ENCODE measurements at regions not wholly inside any gene's neighbourhood (a gene's known extent, or its start where the extent isn't known, plus 50 kb on each side); places are given as distances from the start of the nearest gene placed in this dataset.

- H3K27me3 ChIP-seq (ENCODE audit: control insufficient read depth in 3 of 3, insufficient read depth in 3 of 3, low read depth in 1 of 3, low read length in 3 of 3), result no peaks in the 10 kb centered on the region
- no peak overlapping the region for H3K4me3 ChIP-seq (ENCODE audit: low read length in 2 of 2)
- H3K18ac ChIP-seq (ENCODE audit: low read length), result no peak overlapping the region
- no peaks in the 10 kb centered on the region for H3K36me3 ChIP-seq (replicated peaks in 1 of 2; ENCODE audit: control insufficient read depth in 2 of 2, insufficient read depth in 2 of 2, low read length in 2 of 2)
- no peak for DNase-seq (ENCODE audit: low spot score)
- no peak overlapping the region for H2BK120ac ChIP-seq (ENCODE audit: low read depth, low read length)
- no peak overlapping the region for H4K91ac ChIP-seq (ENCODE audit: low read depth, low read length, poor library complexity)
- H3K4me2 ChIP-seq (ENCODE audit: insufficient read depth, low read length, poor library complexity, severe bottlenecking), result no peak overlapping the region
- H2BK12ac ChIP-seq (ENCODE audit: low read length), result no peak overlapping the region
- H3K9me3 ChIP-seq (replicated peaks in 1 of 2; ENCODE audit: control insufficient read depth in 2 of 2, insufficient read depth in 1 of 2, low read depth in 1 of 2, low read length in 2 of 2), result no peaks in the 10 kb centered on the region
- H3K4me1 ChIP-seq (ENCODE audit: control insufficient read depth in 2 of 2, insufficient read depth in 1 of 2, low read depth in 1 of 2, low read length in 2 of 2), result no peaks in the 10 kb centered on the region
- no peak overlapping the region for H2BK15ac ChIP-seq (ENCODE audit: low read length)
- H2AFZ ChIP-seq (ENCODE audit: low read length), result no peak overlapping the region
- H3K79me1 ChIP-seq (ENCODE audit: low read depth, low read length), result no peaks in the 10 kb centered on the region
- no peak overlapping the region for H4K8ac ChIP-seq (ENCODE audit: low read depth, low read length)
- H2AK5ac ChIP-seq (ENCODE audit: low read depth, low read length), result no peak overlapping the region
- WGBS, 2 donors (ENCODE audit: extremely low coverage in 2 of 2, insufficient read length in 2 of 2, insufficient replicate concordance in 1 of 2), result no CpG with 5 or more reads among the region's 4 CpGs
- no peak overlapping the region for H3K14ac ChIP-seq (ENCODE audit: low read length)
- H2BK5ac ChIP-seq (ENCODE audit: low read length), result no peak overlapping the region
- H3K9ac ChIP-seq (ENCODE audit: low read depth, low read length, poor library complexity), result no peak overlapping the region
- H3K27ac ChIP-seq (replicated peaks; ENCODE audit: low read length), result no peak overlapping the region
- no peak overlapping the region for H3K4ac ChIP-seq (ENCODE audit: low read length)
- no peak overlapping the region for H3K23ac ChIP-seq (ENCODE audit: low read depth, low read length, poor library complexity)
Observed at GRCh38 chr2:122077771-122078170, 322.3 kb downstream of the TSN start.

- H4K8ac ChIP-seq (ENCODE audit: low read depth, low read length), result no peak overlapping the region
- no peak overlapping the region for H3K9ac ChIP-seq (ENCODE audit: low read depth, low read length, poor library complexity)
- no peaks in the 10 kb centered on the region for H3K36me3 ChIP-seq (replicated peaks in 1 of 2; ENCODE audit: control insufficient read depth in 2 of 2, insufficient read depth in 2 of 2, low read length in 2 of 2)
- no peaks in the 10 kb centered on the region for H3K27me3 ChIP-seq (ENCODE audit: control insufficient read depth in 3 of 3, insufficient read depth in 3 of 3, low read depth in 1 of 3, low read length in 3 of 3)
- H3K18ac ChIP-seq (ENCODE audit: low read length), result no peak overlapping the region
- no peak overlapping the region for H3K4me2 ChIP-seq (ENCODE audit: insufficient read depth, low read length, poor library complexity, severe bottlenecking)
- no CpG with 5 or more reads among the region's 3 CpGs for WGBS, 2 donors (ENCODE audit: extremely low coverage in 2 of 2, insufficient read length in 2 of 2, insufficient replicate concordance in 1 of 2)
- no peak overlapping the region for H3K23ac ChIP-seq (ENCODE audit: low read depth, low read length, poor library complexity)
- H3K4ac ChIP-seq (ENCODE audit: low read length), result no peak overlapping the region
- no peak overlapping the region for H3K4me3 ChIP-seq (ENCODE audit: low read length in 2 of 2)
- H4K91ac ChIP-seq (ENCODE audit: low read depth, low read length, poor library complexity), result no peak overlapping the region
- H3K27ac ChIP-seq (replicated peaks; ENCODE audit: low read length), result no peak overlapping the region
- H2BK120ac ChIP-seq (ENCODE audit: low read depth, low read length), result no peak overlapping the region
- no peak overlapping the region for H2BK5ac ChIP-seq (ENCODE audit: low read length)
- H3K9me3 ChIP-seq (replicated peaks in 1 of 2; ENCODE audit: control insufficient read depth in 2 of 2, insufficient read depth in 1 of 2, low read depth in 1 of 2, low read length in 2 of 2), result no peaks in the 10 kb centered on the region
- no peak overlapping the region for H2AK5ac ChIP-seq (ENCODE audit: low read depth, low read length)
- H3K79me1 ChIP-seq (ENCODE audit: low read depth, low read length), result no peaks in the 10 kb centered on the region
- H2BK15ac ChIP-seq (ENCODE audit: low read length), result no peak overlapping the region
- no peak overlapping the region for H2AFZ ChIP-seq (ENCODE audit: low read length)
- no peaks in the 10 kb centered on the region for H3K4me1 ChIP-seq (ENCODE audit: control insufficient read depth in 2 of 2, insufficient read depth in 1 of 2, low read depth in 1 of 2, low read length in 2 of 2)
- no peak for DNase-seq (ENCODE audit: low spot score)
- no peak overlapping the region for H2BK12ac ChIP-seq (ENCODE audit: low read length)
- H3K14ac ChIP-seq (ENCODE audit: low read length), result no peak overlapping the region
Observed at GRCh38 chr2:122078451-122078850, 323.0 kb downstream of the TSN start.

GRCh38 chr2:122079844-122080243, 324.4 kb downstream of the TSN start:
- Histone ChIP-seq H2BK12ac (ENCODE audit: low read length) (no peak overlapping the region), H2BK5ac (ENCODE audit: low read length) (no peak overlapping the region), H3K4me2 (ENCODE audit: insufficient read depth, low read length, poor library complexity, severe bottlenecking) (no peak overlapping the region), H2BK15ac (ENCODE audit: low read length) (no peak overlapping the region), H4K91ac (ENCODE audit: low read depth, low read length, poor library complexity) (no peak overlapping the region), H3K4ac (ENCODE audit: low read length) (no peak overlapping the region), H2AK5ac (ENCODE audit: low read depth, low read length) (no peak overlapping the region), H3K23ac (ENCODE audit: low read depth, low read length, poor library complexity) (no peak overlapping the region), H3K14ac (ENCODE audit: low read length) (peak overlapping the region; percentile 23), H3K18ac (ENCODE audit: low read length) (no peak overlapping the region), H3K27ac (replicated peaks; ENCODE audit: low read length) (no peak overlapping the region), H3K4me1 (ENCODE audit: control insufficient read depth in 2 of 2, insufficient read depth in 1 of 2, low read depth in 1 of 2, low read length in 2 of 2) (no peaks in the 10 kb centered on the region), H3K4me3 (ENCODE audit: low read length in 2 of 2) (no peak overlapping the region), H2AFZ (ENCODE audit: low read length) (no peak overlapping the region), H3K27me3 (ENCODE audit: control insufficient read depth in 3 of 3, insufficient read depth in 3 of 3, low read depth in 1 of 3, low read length in 3 of 3) (no peaks in the 10 kb centered on the region), H2BK120ac (ENCODE audit: low read depth, low read length) (no peak overlapping the region), H3K79me1 (ENCODE audit: low read depth, low read length) (no peaks in the 10 kb centered on the region), H3K36me3 (replicated peaks in 1 of 2; ENCODE audit: control insufficient read depth in 2 of 2, insufficient read depth in 2 of 2, low read length in 2 of 2) (no peaks in the 10 kb centered on the region), H4K8ac (ENCODE audit: low read depth, low read length) (no peak overlapping the region), H3K9me3 (replicated peaks in 1 of 2; ENCODE audit: control insufficient read depth in 2 of 2, insufficient read depth in 1 of 2, low read depth in 1 of 2, low read length in 2 of 2) (no peaks in the 10 kb centered on the region), H3K9ac (ENCODE audit: low read depth, low read length, poor library complexity) (no peak overlapping the region)
- no peak for DNase-seq (ENCODE audit: low spot score)
- no CpG with 5 or more reads among the region's 3 CpGs for WGBS, 2 donors (ENCODE audit: extremely low coverage in 2 of 2, insufficient read length in 2 of 2, insufficient replicate concordance in 1 of 2)

- WGBS, 2 donors (ENCODE audit: extremely low coverage in 2 of 2, insufficient read length in 2 of 2, insufficient replicate concordance in 1 of 2), result no CpG with 5 or more reads among the region's 4 CpGs
- no peak overlapping the region for H4K8ac ChIP-seq (ENCODE audit: low read depth, low read length)
Observed at GRCh38 chr2:122080316-122080715, 324.9 kb downstream of the TSN start.

More at GRCh38 chr2:122080316-122080715, 324.9 kb downstream of the TSN start:
- no peaks in the 10 kb centered on the region for H3K79me1 ChIP-seq (ENCODE audit: low read depth, low read length)
- no peak overlapping the region for H3K18ac ChIP-seq (ENCODE audit: low read length)
- H3K27me3 ChIP-seq (ENCODE audit: control insufficient read depth in 3 of 3, insufficient read depth in 3 of 3, low read depth in 1 of 3, low read length in 3 of 3), result no peaks in the 10 kb centered on the region
- H2AFZ ChIP-seq (ENCODE audit: low read length), result no peak overlapping the region
- H3K4me2 ChIP-seq (ENCODE audit: insufficient read depth, low read length, poor library complexity, severe bottlenecking), result no peak overlapping the region
- no peak overlapping the region for H2BK5ac ChIP-seq (ENCODE audit: low read length)
- no peak overlapping the region for H2BK12ac ChIP-seq (ENCODE audit: low read length)
- H3K14ac ChIP-seq (ENCODE audit: low read length), result no peak overlapping the region
- H3K23ac ChIP-seq (ENCODE audit: low read depth, low read length, poor library complexity), result no peak overlapping the region
- H3K27ac ChIP-seq (replicated peaks; ENCODE audit: low read length), result no peak overlapping the region
- no peak overlapping the region for H2BK120ac ChIP-seq (ENCODE audit: low read depth, low read length)
- no peak overlapping the region for H2BK15ac ChIP-seq (ENCODE audit: low read length)
- H3K36me3 ChIP-seq (replicated peaks in 1 of 2; ENCODE audit: control insufficient read depth in 2 of 2, insufficient read depth in 2 of 2, low read length in 2 of 2), result no peaks in the 10 kb centered on the region
- H4K91ac ChIP-seq (ENCODE audit: low read depth, low read length, poor library complexity), result no peak overlapping the region
- no peaks in the 10 kb centered on the region for H3K4me1 ChIP-seq (ENCODE audit: control insufficient read depth in 2 of 2, insufficient read depth in 1 of 2, low read depth in 1 of 2, low read length in 2 of 2)
- no peak for DNase-seq (ENCODE audit: low spot score)
- H3K9me3 ChIP-seq (replicated peaks in 1 of 2; ENCODE audit: control insufficient read depth in 2 of 2, insufficient read depth in 1 of 2, low read depth in 1 of 2, low read length in 2 of 2), result no peaks in the 10 kb centered on the region
- no peak overlapping the region for H3K4me3 ChIP-seq (ENCODE audit: low read length in 2 of 2)
- H3K4ac ChIP-seq (ENCODE audit: low read length), result no peak overlapping the region
- H3K9ac ChIP-seq (ENCODE audit: low read depth, low read length, poor library complexity), result no peak overlapping the region
- no peak overlapping the region for H2AK5ac ChIP-seq (ENCODE audit: low read depth, low read length)

Measured in neuronal stem cell (in vitro differentiated cells).